WTC11 (cell line): ENCODE measurements at regions not wholly inside any gene's neighbourhood (a gene's known extent, or its start where the extent isn't known, plus 50 kb on each side); places are given as distances from the start of the nearest gene placed in this dataset.

Experiments
- ATAC-seq: fragments of 200-7000 bp; cut with Tn5 transposase; 2 replicates; pipeline ENCODE4 v1.10.0; 2021; ENCODE audit warnings: mild to moderate bottlenecking, moderate library complexity
- CTCF ChIA-PET: fragments of 300-600 bp; sonication (Branson Sonifier 250); formaldehyde crosslinking; loops from one replicate; lab custom pipeline; 2021; ENCODE audit warnings: antibody characterized with exemption; lab: Charles Lee
- POLR2A ChIA-PET: fragments of 350-600 bp; sonication (Branson Sonifier 250); formaldehyde crosslinking; loops from one replicate; lab custom pipeline; 2021; ENCODE audit warnings: antibody characterized with exemption; lab: Charles Lee
- DNase-seq: peaks from one replicate; pipeline ENCODE4 v3.0.0; 2021; ENCODE audit warnings: low spot score
- H3K27ac Mint-ChIP-seq: 2 replicates; pipeline ENCODE4 v1.8.0; 2021; ENCODE audit warnings: mixed read lengths
- H3K27me3 Mint-ChIP-seq: 2 replicates; pipeline ENCODE4 v1.8.0; 2021; ENCODE audit warnings: low read depth, mild to moderate bottlenecking, moderate library complexity, mixed read lengths
- H3K36me3 Mint-ChIP-seq: 2 replicates; pipeline ENCODE4 v1.8.0; 2021; ENCODE audit warnings: mixed read lengths
- H3K4me1 Mint-ChIP-seq: 2 replicates; pipeline ENCODE4 v1.8.0; 2022; ENCODE audit warnings: mixed read lengths
- H3K4me3 Mint-ChIP-seq: 2 replicates; pipeline ENCODE4 v1.8.0; 2021; ENCODE audit warnings: mild to moderate bottlenecking, moderate library complexity, mixed read lengths
- H3K9me3 Mint-ChIP-seq: 2 replicates; pipeline ENCODE4 v1.8.0; 2021; ENCODE audit warnings: mixed read lengths
- ATF1 ChIP-seq: sonication (generic); formaldehyde crosslinking; IDR thresholded peaks from 2 replicates; pipeline ENCODE4 v1.8.1; 2023; ENCODE audit warnings: mild to moderate bottlenecking, moderate library complexity, missing genetic modification reagents
- ATF2 ChIP-seq: sonication (generic); formaldehyde crosslinking; IDR thresholded peaks from 2 replicates; pipeline ENCODE4 v1.8.1; 2022; ENCODE audit warnings: low read depth, missing genetic modification reagents, borderline replicate concordance
- CREB1 ChIP-seq: sonication (generic); formaldehyde crosslinking; IDR thresholded peaks from 2 replicates; pipeline ENCODE4 v1.8.0; 2023; ENCODE audit warnings: mild to moderate bottlenecking, missing genetic modification reagents
- E2F1 ChIP-seq: sonication (generic); formaldehyde crosslinking; IDR thresholded peaks from 2 replicates; pipeline ENCODE4 v1.8.0; 2022; ENCODE audit warnings: mild to moderate bottlenecking, missing genetic modification reagents
- ERG ChIP-seq: fragments of 250-450 bp; sonication (Bioruptor Pico); IDR thresholded peaks from 2 replicates; pipeline ENCODE4 v1.8.0; 2021; ENCODE audit warnings: mild to moderate bottlenecking
- ESRRA ChIP-seq: sonication (generic); formaldehyde crosslinking; IDR thresholded peaks from 2 replicates; pipeline ENCODE4 v1.8.1; 2022; ENCODE audit warnings: mild to moderate bottlenecking, missing genetic modification reagents, borderline replicate concordance
- FOXJ3 ChIP-seq: sonication (generic); formaldehyde crosslinking; IDR thresholded peaks from 2 replicates; pipeline ENCODE4 v1.9.0; 2021; ENCODE audit warnings: missing genetic modification reagents, mild to moderate bottlenecking, borderline replicate concordance
- FOXP1 ChIP-seq: sonication (generic); formaldehyde crosslinking; IDR thresholded peaks from 2 replicates; pipeline ENCODE4 v1.8.0; 2022; ENCODE audit warnings: missing genetic modification reagents, mild to moderate bottlenecking, moderate library complexity, borderline replicate concordance
- IRF1 ChIP-seq: sonication (generic); formaldehyde crosslinking; IDR thresholded peaks from 2 replicates; pipeline ENCODE4 v1.8.0; 2023; ENCODE audit warnings: missing genetic modification reagents
- NFATC4 ChIP-seq: fragments of 250-450 bp; sonication (Bioruptor Pico); IDR thresholded peaks from 2 replicates; pipeline ENCODE4 v1.9.0; 2021; ENCODE audit warnings: mild to moderate bottlenecking
- NFYB ChIP-seq: sonication (generic); formaldehyde crosslinking; conservative IDR thresholded peaks from 2 replicates; pipeline ENCODE4 v1.8.0; 2022; ENCODE audit warnings: low read depth, missing genetic modification reagents
- NR3C1 ChIP-seq: sonication (generic); formaldehyde crosslinking; conservative IDR thresholded peaks from 2 replicates; pipeline ENCODE4 v1.8.1; 2023; ENCODE audit warnings: low read depth, mild to moderate bottlenecking, missing genetic modification reagents
- OVOL2 ChIP-seq: fragments of 250-450 bp; sonication (Bioruptor Pico); IDR thresholded peaks from 2 replicates; pipeline ENCODE4 v1.9.0; 2021; ENCODE audit warnings: mild to moderate bottlenecking, borderline replicate concordance
- RORB ChIP-seq: fragments of 250-450 bp; sonication (Bioruptor Pico); IDR thresholded peaks from 2 replicates; pipeline ENCODE4 v1.9.0; 2021; ENCODE audit warnings: mild to moderate bottlenecking
- USF2 ChIP-seq: sonication (generic); formaldehyde crosslinking; IDR thresholded peaks from 2 replicates; pipeline ENCODE4 v1.8.1; 2023; ENCODE audit warnings: mild to moderate bottlenecking, missing genetic modification reagents, moderate library complexity
- ZBTB43 ChIP-seq: sonication (generic); formaldehyde crosslinking; IDR thresholded peaks from 2 replicates; pipeline ENCODE4 v1.8.1; 2023; ENCODE audit warnings: mild to moderate bottlenecking, missing genetic modification reagents
- ZNF263 ChIP-seq: sonication (generic); formaldehyde crosslinking; IDR thresholded peaks from 2 replicates; pipeline ENCODE4 v1.8.1; 2022; ENCODE audit warnings: low read depth, mild to moderate bottlenecking, moderate library complexity, missing genetic modification reagents
- ZNF416 ChIP-seq: fragments of 250-450 bp; sonication (Bioruptor Pico); IDR thresholded peaks from 2 replicates; pipeline ENCODE4 v1.9.0; 2021; ENCODE audit warnings: mild to moderate bottlenecking, inconsistent platforms
- TF ChIP-seq, protein P1 (sequence below): sonication (generic); formaldehyde crosslinking; IDR thresholded peaks from 2 replicates; pipeline ENCODE4 v1.8.0; 2022; ENCODE audit warnings: missing genetic modification reagents
- TF ChIP-seq, protein P2 (sequence below): sonication (generic); formaldehyde crosslinking; conservative IDR thresholded peaks from 2 replicates; pipeline ENCODE4 v1.8.1; 2023; ENCODE audit warnings: mild to moderate bottlenecking, low read depth, missing genetic modification reagents, moderate library complexity
- TF ChIP-seq, protein P3 (sequence below): fragments of 200-600 bp; IDR thresholded peaks from 2 replicates; pipeline ENCODE4 v1.8.0; 2022; ENCODE audit warnings: antibody characterized with exemption

DNA sequence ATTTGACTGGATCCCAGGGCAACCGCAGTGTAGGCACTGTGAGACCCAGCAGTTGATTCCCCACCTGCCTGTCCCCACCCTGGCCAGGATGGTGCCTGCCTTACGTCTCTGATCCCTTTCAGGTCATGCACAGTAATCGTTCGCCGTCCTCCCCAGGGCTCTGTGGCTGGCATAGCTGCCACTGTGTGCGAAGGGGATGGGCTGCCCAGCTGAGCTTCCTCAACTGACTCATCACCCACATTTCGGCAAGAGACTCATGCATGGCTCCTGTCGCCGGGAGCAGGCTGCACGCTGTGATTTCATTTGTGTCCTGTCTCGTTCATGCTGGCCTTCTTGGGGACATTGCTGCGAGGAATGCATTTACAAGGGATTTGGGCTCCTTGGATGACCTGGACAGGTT, 252.4 kb downstream of the KLF6 start (continued):
- TF ChIP-seq, protein P1, sequence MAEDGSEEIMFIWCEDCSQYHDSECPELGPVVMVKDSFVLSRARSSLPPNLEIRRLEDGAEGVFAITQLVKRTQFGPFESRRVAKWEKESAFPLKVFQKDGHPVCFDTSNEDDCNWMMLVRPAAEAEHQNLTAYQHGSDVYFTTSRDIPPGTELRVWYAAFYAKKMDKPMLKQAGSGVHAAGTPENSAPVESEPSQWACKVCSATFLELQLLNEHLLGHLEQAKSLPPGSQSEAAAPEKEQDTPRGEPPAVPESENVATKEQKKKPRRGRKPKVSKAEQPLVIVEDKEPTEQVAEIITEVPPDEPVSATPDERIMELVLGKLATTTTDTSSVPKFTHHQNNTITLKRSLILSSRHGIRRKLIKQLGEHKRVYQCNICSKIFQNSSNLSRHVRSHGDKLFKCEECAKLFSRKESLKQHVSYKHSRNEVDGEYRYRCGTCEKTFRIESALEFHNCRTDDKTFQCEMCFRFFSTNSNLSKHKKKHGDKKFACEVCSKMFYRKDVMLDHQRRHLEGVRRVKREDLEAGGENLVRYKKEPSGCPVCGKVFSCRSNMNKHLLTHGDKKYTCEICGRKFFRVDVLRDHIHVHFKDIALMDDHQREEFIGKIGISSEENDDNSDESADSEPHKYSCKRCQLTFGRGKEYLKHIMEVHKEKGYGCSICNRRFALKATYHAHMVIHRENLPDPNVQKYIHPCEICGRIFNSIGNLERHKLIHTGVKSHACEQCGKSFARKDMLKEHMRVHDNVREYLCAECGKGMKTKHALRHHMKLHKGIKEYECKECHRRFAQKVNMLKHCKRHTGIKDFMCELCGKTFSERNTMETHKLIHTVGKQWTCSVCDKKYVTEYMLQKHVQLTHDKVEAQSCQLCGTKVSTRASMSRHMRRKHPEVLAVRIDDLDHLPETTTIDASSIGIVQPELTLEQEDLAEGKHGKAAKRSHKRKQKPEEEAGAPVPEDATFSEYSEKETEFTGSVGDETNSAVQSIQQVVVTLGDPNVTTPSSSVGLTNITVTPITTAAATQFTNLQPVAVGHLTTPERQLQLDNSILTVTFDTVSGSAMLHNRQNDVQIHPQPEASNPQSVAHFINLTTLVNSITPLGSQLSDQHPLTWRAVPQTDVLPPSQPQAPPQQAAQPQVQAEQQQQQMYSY (CRISPR knock-in tag), result no peak
- TF ChIP-seq NFATC4 (no peak), ESRRA (CRISPR knock-in tag) (no peak)
- TF ChIP-seq, protein P2, sequence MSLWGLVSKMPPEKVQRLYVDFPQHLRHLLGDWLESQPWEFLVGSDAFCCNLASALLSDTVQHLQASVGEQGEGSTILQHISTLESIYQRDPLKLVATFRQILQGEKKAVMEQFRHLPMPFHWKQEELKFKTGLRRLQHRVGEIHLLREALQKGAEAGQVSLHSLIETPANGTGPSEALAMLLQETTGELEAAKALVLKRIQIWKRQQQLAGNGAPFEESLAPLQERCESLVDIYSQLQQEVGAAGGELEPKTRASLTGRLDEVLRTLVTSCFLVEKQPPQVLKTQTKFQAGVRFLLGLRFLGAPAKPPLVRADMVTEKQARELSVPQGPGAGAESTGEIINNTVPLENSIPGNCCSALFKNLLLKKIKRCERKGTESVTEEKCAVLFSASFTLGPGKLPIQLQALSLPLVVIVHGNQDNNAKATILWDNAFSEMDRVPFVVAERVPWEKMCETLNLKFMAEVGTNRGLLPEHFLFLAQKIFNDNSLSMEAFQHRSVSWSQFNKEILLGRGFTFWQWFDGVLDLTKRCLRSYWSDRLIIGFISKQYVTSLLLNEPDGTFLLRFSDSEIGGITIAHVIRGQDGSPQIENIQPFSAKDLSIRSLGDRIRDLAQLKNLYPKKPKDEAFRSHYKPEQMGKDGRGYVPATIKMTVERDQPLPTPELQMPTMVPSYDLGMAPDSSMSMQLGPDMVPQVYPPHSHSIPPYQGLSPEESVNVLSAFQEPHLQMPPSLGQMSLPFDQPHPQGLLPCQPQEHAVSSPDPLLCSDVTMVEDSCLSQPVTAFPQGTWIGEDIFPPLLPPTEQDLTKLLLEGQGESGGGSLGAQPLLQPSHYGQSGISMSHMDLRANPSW (CRISPR knock-in tag), result no peak

DNA sequence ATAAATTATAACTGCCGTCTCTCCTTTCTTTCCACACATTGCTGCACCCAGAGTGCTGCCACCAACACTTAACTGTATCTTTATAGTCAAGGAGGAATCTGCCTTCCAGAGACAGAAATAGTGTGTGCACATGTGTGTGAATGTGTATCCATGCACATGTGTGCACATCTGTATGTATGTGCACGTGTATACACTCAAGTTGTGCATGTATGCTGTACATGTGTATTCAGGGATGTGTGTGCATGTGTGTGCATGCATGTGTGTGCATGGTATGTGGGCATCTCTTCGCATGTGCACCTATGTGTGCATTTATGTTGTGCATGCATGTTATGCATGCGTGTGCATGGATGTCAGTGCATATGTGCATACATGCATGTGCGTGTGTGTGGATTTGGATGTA, 253.3 kb downstream of the KLF6 start:
- ATAC-seq, result no peak
- CTCF ChIA-PET, result no interaction called here
- TF ChIP-seq FOXP1 (CRISPR knock-in tag), result no peak
- TF ChIP-seq, protein P3, sequence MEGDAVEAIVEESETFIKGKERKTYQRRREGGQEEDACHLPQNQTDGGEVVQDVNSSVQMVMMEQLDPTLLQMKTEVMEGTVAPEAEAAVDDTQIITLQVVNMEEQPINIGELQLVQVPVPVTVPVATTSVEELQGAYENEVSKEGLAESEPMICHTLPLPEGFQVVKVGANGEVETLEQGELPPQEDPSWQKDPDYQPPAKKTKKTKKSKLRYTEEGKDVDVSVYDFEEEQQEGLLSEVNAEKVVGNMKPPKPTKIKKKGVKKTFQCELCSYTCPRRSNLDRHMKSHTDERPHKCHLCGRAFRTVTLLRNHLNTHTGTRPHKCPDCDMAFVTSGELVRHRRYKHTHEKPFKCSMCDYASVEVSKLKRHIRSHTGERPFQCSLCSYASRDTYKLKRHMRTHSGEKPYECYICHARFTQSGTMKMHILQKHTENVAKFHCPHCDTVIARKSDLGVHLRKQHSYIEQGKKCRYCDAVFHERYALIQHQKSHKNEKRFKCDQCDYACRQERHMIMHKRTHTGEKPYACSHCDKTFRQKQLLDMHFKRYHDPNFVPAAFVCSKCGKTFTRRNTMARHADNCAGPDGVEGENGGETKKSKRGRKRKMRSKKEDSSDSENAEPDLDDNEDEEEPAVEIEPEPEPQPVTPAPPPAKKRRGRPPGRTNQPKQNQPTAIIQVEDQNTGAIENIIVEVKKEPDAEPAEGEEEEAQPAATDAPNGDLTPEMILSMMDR, result no peak
- no peak for TF ChIP-seq ZNF263 (CRISPR knock-in tag)
- no peak for TF ChIP-seq NFYB
- TF ChIP-seq E2F1 (CRISPR knock-in tag), result no peak
- TF ChIP-seq ZBTB43, result no peak
- no peak for TF ChIP-seq OVOL2 (CRISPR knock-in tag)
- TF ChIP-seq NR3C1 (CRISPR knock-in tag), result no peak
- TF ChIP-seq ATF2, result no peak
- no peak for TF ChIP-seq ZNF416 (CRISPR knock-in tag)
- TF ChIP-seq RORB, result no peak
- no peak for TF ChIP-seq USF2 (CRISPR knock-in tag)
- TF ChIP-seq FOXJ3 (CRISPR knock-in tag), result no peak
- TF ChIP-seq ATF1 (CRISPR knock-in tag), result no peak
- TF ChIP-seq IRF1 (CRISPR knock-in tag), result no peak
- no peak for TF ChIP-seq CREB1
- no peak for TF ChIP-seq ERG (CRISPR knock-in tag)
- TF ChIP-seq, all 79 proteins: peak for 0

More for the DNA sequence above, 253.3 kb downstream of the KLF6 start:
- POLR2A ChIA-PET, result no interaction called here
- Mint-ChIP-seq H3K27me3 (no peaks in the 10 kb centered on the region), H3K36me3 (no peaks in the 10 kb centered on the region), H3K4me3 (no peak overlapping the region), H3K4me1 (no peaks in the 10 kb centered on the region), H3K27ac (no peak overlapping the region), H3K9me3 (no peaks in the 10 kb centered on the region)
- no peak for DNase-seq
